GM12878 (cell line): ENCODE measurements at regions not wholly inside any gene's neighbourhood (a gene's known extent, or its start where the extent isn't known, plus 50 kb on each side); places are given as distances from the start of the nearest gene placed in this dataset.

Source experiments
- ATAC-seq: fragments of 200-7000 bp; cut with Tn5 transposase; 3 replicates; pipeline ENCODE4 v1.9.1; 2020; ENCODE audit warnings: mild to moderate bottlenecking, moderate library complexity
- BruUV-seq: library from RNA; stranded (reverse); fragments of 400-500 nt; replicated peaks from 2 replicates; lab custom pipeline; 2021; lab: Mats Ljungman, UMichigan
- CTCF ChIA-PET: fragments of 300-600 bp; sonication (Branson Sonifier 250); formaldehyde crosslinking; extraction: SDS; loops from one replicate; lab custom pipeline; 2021; ENCODE audit warnings: inconsistent platforms; lab: Yijun Ruan, JAX
- POLR2A ChIA-PET: fragments of 350-600 bp; formaldehyde crosslinking; extraction: SDS; loops from one replicate; lab custom pipeline; 2021; ENCODE audit warnings: inconsistent platforms; lab: Charles Lee
- RAD21 ChIA-PET: fragments of 300-600 bp; sonication (Branson Sonifier 250); formaldehyde crosslinking; loops from one replicate; lab custom pipeline; 2023; ENCODE audit warnings: antibody characterized with exemption; ENCODE audit not compliant: unreplicated experiment; lab: Charles Lee
- SMC1A ChIA-PET: fragments of 300-600 bp; sonication (Branson Sonifier 250); formaldehyde crosslinking; loops from one replicate; lab custom pipeline; 2023; ENCODE audit not compliant: unreplicated experiment, uncharacterized antibody; lab: Charles Lee
- DNase-seq: peaks from one replicate; pipeline ENCODE4 v3.0.0-alpha.2; 2011; ENCODE audit warnings: low read depth, low spot score
- FAIRE-seq: peaks from 3 replicates; lab custom pipeline; 2011; peaks lifted over from hg19 to GRCh38; lab: Jason Lieb, UNC
- H2AFZ ChIP-seq: 2 replicates; pipeline ENCODE4 v1.6.0; 2011; ENCODE audit warnings: low read depth, low read length, control low read depth; ENCODE audit not compliant: control insufficient read depth
- H3K27ac ChIP-seq: 2 replicates; pipeline ENCODE4 v1.5.1; 2011; ENCODE audit warnings: control low read depth; ENCODE audit not compliant: control insufficient read depth, insufficient read depth
- H3K27me3 ChIP-seq, 2 experiments: replicated peaks in 1 of 2; 2 replicates each; pipeline versions ENCODE4 v1.6.0 to v1.6.1; 2011; ENCODE audit warnings: low read length in 1 of 2; ENCODE audit not compliant: control insufficient read depth in 2 of 2, insufficient read depth in 2 of 2
- H3K36me3 ChIP-seq, 2 experiments: 2 replicates each; pipeline ENCODE4 v1.5.1; 2011; ENCODE audit warnings: low read length in 1 of 2; ENCODE audit not compliant: control insufficient read depth in 2 of 2, insufficient read depth in 2 of 2
- H3K4me1 ChIP-seq: 2 replicates; pipeline ENCODE4 v1.6.1; 2011; ENCODE audit warnings: mild to moderate bottlenecking, low read length, moderate library complexity, mixed read lengths; ENCODE audit not compliant: control insufficient read depth, insufficient read depth
- H3K4me2 ChIP-seq: 2 replicates; pipeline ENCODE4 v1.6.0; 2011; ENCODE audit warnings: control low read depth; ENCODE audit not compliant: control insufficient read depth, insufficient read depth
- H3K4me3 ChIP-seq: fragments of 200-600 bp; sonication (generic); 2 replicates; pipeline ENCODE4 v1.5.1; 2016
- H3K79me2 ChIP-seq: 2 replicates; pipeline ENCODE4 v1.6.0; 2011; ENCODE audit warnings: low read length; ENCODE audit not compliant: control insufficient read depth, insufficient read depth
- H3K9ac ChIP-seq: 2 replicates; pipeline ENCODE4 v1.8.0; 2011; ENCODE audit warnings: low read length, control low read depth, mixed read lengths; ENCODE audit not compliant: control insufficient read depth, insufficient read depth
- H3K9me3 ChIP-seq: replicated peaks from 3 replicates; pipeline ENCODE4 v1.5.1; 2011; ENCODE audit warnings: mild to moderate bottlenecking, low read length; ENCODE audit not compliant: control insufficient read depth, insufficient read depth
- H4K20me1 ChIP-seq: 2 replicates; pipeline ENCODE4 v1.6.0; 2011; ENCODE audit not compliant: control insufficient read depth, insufficient read depth
- ATF7 ChIP-seq: fragments of 450-650 bp; IDR thresholded peaks from 2 replicates; pipeline ENCODE4 v1.6.1; 2016; ENCODE audit warnings: low read depth, mild to moderate bottlenecking
- BCL11A ChIP-seq: IDR thresholded peaks from 2 replicates; pipeline ENCODE4 v1.6.1; 2011; ENCODE audit warnings: low read depth, low read length
- CBX5 ChIP-seq: sonication (generic); IDR thresholded peaks from 2 replicates; pipeline ENCODE4 v1.6.1; 2016; ENCODE audit warnings: low read depth, moderate library complexity, mild to moderate bottlenecking, inconsistent platforms
- CUX1 ChIP-seq: IDR thresholded peaks from 2 replicates; pipeline ENCODE4 v1.6.1; 2012; ENCODE audit warnings: improper control_type of control experiment, low read depth, low read length; ENCODE audit not compliant: insufficient replicate concordance
- EGR1 ChIP-seq, 2 experiments: IDR thresholded peaks; 1 replicate in 1 of 2; 2 replicates in 1 of 2; pipeline ENCODE4 v1.6.1; 2011 to 2012; ENCODE audit warnings: low read depth in 2 of 2, low read length in 2 of 2, borderline replicate concordance in 1 of 2, mild to moderate bottlenecking in 1 of 2, moderate library complexity in 1 of 2
- IKZF1 ChIP-seq: fragments of 450-650 bp; conservative IDR thresholded peaks from 2 replicates; pipeline ENCODE4 v1.6.1; 2017; ENCODE audit warnings: antibody characterized with exemption, mild to moderate bottlenecking
- RFX5 ChIP-seq: IDR thresholded peaks from 2 replicates; pipeline ENCODE4 v1.6.1; 2011; ENCODE audit warnings: low read depth, low read length, improper control_type of control experiment
- ZBED1 ChIP-seq: IDR thresholded peaks from 2 replicates; pipeline ENCODE4 v1.6.1; 2016; ENCODE audit warnings: borderline replicate concordance
- ZBTB4 ChIP-seq: fragments of 450-650 bp; formaldehyde crosslinking; IDR thresholded peaks from 2 replicates; pipeline ENCODE4 v1.4.0; 2022; ENCODE audit warnings: mild to moderate bottlenecking, moderate library complexity
- WGBS: methylation state at CpG from one replicate; pipeline ENCODE4 v1.1.6; 2016; ENCODE audit warnings: low lambda C conversion rate; ENCODE audit not compliant: insufficient replicate concordance, insufficient coverage; ENCODE audit errors: missing lambda C conversion rate; 5-methylcytosine and 5-hydroxymethylcytosine counted together
- in situ Hi-C: fragments of 300-500 bp; cut with MboI; formaldehyde crosslinking; loops from 9 replicates; pipeline ENCODE4 v1.14.3; 2018; ENCODE audit warnings: mixed read lengths
- intact Hi-C: fragments of 100-400 bp; cut with micrococcal nuclease; formaldehyde crosslinking; loops from one replicate; pipeline ENCODE4 v1.14.2; 2022; ENCODE audit not compliant: unreplicated experiment

- TF ChIP-seq ZBTB4 (CRISPR knock-in tag) (no peak), EGR1 (IDR thresholded peaks at IDR 0.05; ENCODE audit: borderline replicate concordance in 1 of 2, low read depth in 2 of 2, low read length in 2 of 2) (no peak), CBX5 (no peak)
Measured at GRCh38 chr21:24995216-24995615, 612.1 kb downstream of the MRPL39 start (continued).

DNA sequence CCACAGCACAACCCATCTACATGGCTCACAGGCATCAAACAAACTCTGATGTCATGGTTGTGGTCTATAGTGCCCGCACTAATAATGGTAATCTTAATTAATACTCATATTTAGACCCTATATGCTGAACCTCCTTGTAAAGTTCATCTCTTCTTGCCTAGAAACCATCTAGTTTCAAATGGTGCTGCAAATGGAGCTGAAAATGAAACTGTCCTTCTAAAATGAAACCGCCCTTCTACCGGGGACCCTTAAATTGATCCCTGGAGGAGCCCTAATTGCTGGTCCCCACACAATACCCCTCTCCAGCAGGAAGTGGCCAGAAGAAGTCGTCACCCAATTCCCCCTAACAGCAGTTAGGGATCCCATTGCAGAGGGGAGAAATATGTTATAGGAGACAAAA, 612.6 kb downstream of the MRPL39 start:
- ChIA-PET RAD21 (interaction anchor here (0.9 to 1.6 kb wide), 2 partner anchors 40 to 98 kb away, joined by 3 to 6 read pairs; no protein-coding TSS in a partner anchor), CTCF (no interaction called here), POLR2A (interaction anchor here (0.6 kb wide), 1 partner anchor 31 kb away, joined by 3 read pairs; no protein-coding TSS in a partner anchor), SMC1A (interaction anchor here (0.7 to 2.0 kb wide), 8 partner anchors 26 to 391 kb away, joined by 3 to 7 read pairs (median 3); no protein-coding TSS in a partner anchor)
- Histone ChIP-seq H3K36me3 (no peaks in the 10 kb centered on the region), H3K27me3 (no peaks in the 10 kb centered on the region), H3K4me3 (no peak overlapping the region), H2AFZ (peak overlapping the region; percentile 47), H3K9ac (no peak overlapping the region), H3K79me2 (no peaks in the 10 kb centered on the region), H3K27ac (no peak overlapping the region; the same call in 1 of the 2 replicates), H3K9me3 (no peaks in the 10 kb centered on the region; the same call in 2 of the 3 replicates), H3K4me2 (peak overlapping the region; percentile 44), H3K4me1 (no peaks in the 10 kb centered on the region; the same call in 1 of the 2 replicates), H4K20me1 (no peaks in the 10 kb centered on the region)
- in situ Hi-C loops: no loop called here
- 56% methylated on average over 4 of the region's 4 CpGs for WGBS
- DNase-seq (no peak), FAIRE-seq (no peak), ATAC-seq (peak; percentile 78)
- intact Hi-C loops: loop anchor here (2.0 kb wide), 1 partner anchor 38 kb away; no protein-coding TSS in a partner anchor
- BruUV-seq: no TSS peak
- TF ChIP-seq ATF7 (0 out of 2 replicates have a peak, but pooled peaks have one; percentile 29), IKZF1 (no peak), CUX1 (no peak), BCL11A (peak; percentile 37; the same call in 1 of the 2 replicates), ZBTB4 (CRISPR knock-in tag) (no peak), RFX5 (no peak), ZBED1 (no peak)
